ENCODE measurements at regions not wholly inside any gene's neighbourhood (a gene's known extent, or its start where the extent isn't known, plus 50 kb on each side); places are given as distances from the start of the nearest gene placed in this dataset.
"Not testable (repeated sequence)": the region's sequence is repeated elsewhere in the genome, so short reads cannot be mapped to it uniquely, and the experiment has no call there.

GRCh38 chr22:22751043-22751603, 106.7 kb downstream of the GGTLC2 start:
- no peak overlapping the region for H3K27ac Mint-ChIP-seq
- peaks cover 4% of the 10 kb centered on the region for H3K4me1 Mint-ChIP-seq (ENCODE audit: low read depth)
- H3K4me3 Mint-ChIP-seq (ENCODE audit: low read depth): no peak overlapping the region
- H3K36me3 Mint-ChIP-seq (ENCODE audit: low read depth): no peaks in the 10 kb centered on the region
- intact Hi-C loops (cut with micrococcal nuclease): no loop called here
- H3K9me3 Mint-ChIP-seq: no peaks in the 10 kb centered on the region
- H3K27me3 Mint-ChIP-seq (ENCODE audit: low read depth): peaks cover 3% of the 10 kb centered on the region
- no peak for DNase-seq (ENCODE audit: low spot score)

GRCh38 chr22:22752199-22752555, 107.8 kb downstream of the GGTLC2 start:
- DNase-seq (ENCODE audit: low spot score): no peak
- H3K27ac Mint-ChIP-seq: no peak overlapping the region
- H3K9me3 Mint-ChIP-seq: no peaks in the 10 kb centered on the region
- intact Hi-C loops (cut with micrococcal nuclease): no loop called here
- no peaks in the 10 kb centered on the region for H3K36me3 Mint-ChIP-seq (ENCODE audit: low read depth)
- peaks cover 4% of the 10 kb centered on the region for H3K4me1 Mint-ChIP-seq (ENCODE audit: low read depth)
- H3K27me3 Mint-ChIP-seq (ENCODE audit: low read depth): peaks cover 3% of the 10 kb centered on the region
- H3K4me3 Mint-ChIP-seq (ENCODE audit: low read depth): no peak overlapping the region

- no peak for DNase-seq (ENCODE audit: low spot score)
- Mint-ChIP-seq H3K9me3 (no peaks in the 10 kb centered on the region), H3K27ac (no peak overlapping the region), H3K27me3 (ENCODE audit: low read depth) (peaks cover 3% of the 10 kb centered on the region), H3K36me3 (ENCODE audit: low read depth) (no peaks in the 10 kb centered on the region), H3K4me1 (ENCODE audit: low read depth) (peaks cover 4% of the 10 kb centered on the region), H3K4me3 (ENCODE audit: low read depth) (no peak overlapping the region)
- intact Hi-C loops (cut with micrococcal nuclease): no loop called here
Measured at GRCh38 chr22:22752556-22753477, 108.4 kb downstream of the GGTLC2 start.

GRCh38 chr22:22753526-22754267, 109.3 kb downstream of the GGTLC2 start:
- Mint-ChIP-seq H3K4me1 (ENCODE audit: low read depth) (peaks cover 4% of the 10 kb centered on the region), H3K4me3 (ENCODE audit: low read depth) (no peak overlapping the region), H3K27ac (no peak overlapping the region), H3K36me3 (ENCODE audit: low read depth) (no peaks in the 10 kb centered on the region), H3K27me3 (ENCODE audit: low read depth) (no peaks in the 10 kb centered on the region), H3K9me3 (no peaks in the 10 kb centered on the region)
- intact Hi-C loops (cut with micrococcal nuclease): no loop called here
- peak; percentile 64 for DNase-seq (ENCODE audit: low spot score)

- H3K27ac Mint-ChIP-seq: no peak overlapping the region
- no peak for DNase-seq (ENCODE audit: low spot score)
- intact Hi-C loops (cut with micrococcal nuclease): no loop called here
- H3K4me3 Mint-ChIP-seq (ENCODE audit: low read depth): no peak overlapping the region
- H3K27me3 Mint-ChIP-seq (ENCODE audit: low read depth): no peaks in the 10 kb centered on the region
- no peaks in the 10 kb centered on the region for H3K9me3 Mint-ChIP-seq
- peaks cover 4% of the 10 kb centered on the region for H3K4me1 Mint-ChIP-seq (ENCODE audit: low read depth)
- no peaks in the 10 kb centered on the region for H3K36me3 Mint-ChIP-seq (ENCODE audit: low read depth)
Measured at GRCh38 chr22:22754268-22754657, 109.8 kb downstream of the GGTLC2 start.

GRCh38 chr22:22754961-22755777, 110.8 kb downstream of the GGTLC2 start:
- H3K27ac Mint-ChIP-seq: no peak overlapping the region
- H3K36me3 Mint-ChIP-seq (ENCODE audit: low read depth): no peaks in the 10 kb centered on the region
- DNase-seq (ENCODE audit: low spot score): no peak
- no peak overlapping the region for H3K4me3 Mint-ChIP-seq (ENCODE audit: low read depth)
- H3K27me3 Mint-ChIP-seq (ENCODE audit: low read depth): no peaks in the 10 kb centered on the region
- peaks cover 4% of the 10 kb centered on the region for H3K4me1 Mint-ChIP-seq (ENCODE audit: low read depth)
- intact Hi-C loops (cut with micrococcal nuclease): no loop called here
- no peaks in the 10 kb centered on the region for H3K9me3 Mint-ChIP-seq

GRCh38 chr22:22755778-22756100, 111.3 kb downstream of the GGTLC2 start:
- peaks cover 4% of the 10 kb centered on the region for H3K4me1 Mint-ChIP-seq (ENCODE audit: low read depth)
- no peak overlapping the region for H3K27ac Mint-ChIP-seq
- H3K36me3 Mint-ChIP-seq (ENCODE audit: low read depth): no peaks in the 10 kb centered on the region
- intact Hi-C loops (cut with micrococcal nuclease): no loop called here
- no peaks in the 10 kb centered on the region for H3K27me3 Mint-ChIP-seq (ENCODE audit: low read depth)
- no peaks in the 10 kb centered on the region for H3K9me3 Mint-ChIP-seq
- DNase-seq (ENCODE audit: low spot score): no peak
- no peak overlapping the region for H3K4me3 Mint-ChIP-seq (ENCODE audit: low read depth)

- Mint-ChIP-seq H3K4me1 (ENCODE audit: low read depth) (peaks cover 4% of the 10 kb centered on the region), H3K36me3 (ENCODE audit: low read depth) (no peaks in the 10 kb centered on the region), H3K27me3 (ENCODE audit: low read depth) (no peaks in the 10 kb centered on the region), H3K9me3 (no peaks in the 10 kb centered on the region), H3K4me3 (ENCODE audit: low read depth) (no peak overlapping the region), H3K27ac (no peak overlapping the region)
- no peak for DNase-seq (ENCODE audit: low spot score)
- intact Hi-C loops (cut with micrococcal nuclease): no loop called here
Measured at GRCh38 chr22:22756109-22756508, 111.7 kb downstream of the GGTLC2 start.

- H3K9me3 Mint-ChIP-seq; H3K27me3 Mint-ChIP-seq (ENCODE audit: low read depth); DNase-seq (ENCODE audit: low spot score); H3K27ac Mint-ChIP-seq; H3K36me3 Mint-ChIP-seq (ENCODE audit: low read depth); intact Hi-C loops (cut with micrococcal nuclease); H3K4me1 Mint-ChIP-seq (ENCODE audit: low read depth); H3K4me3 Mint-ChIP-seq (ENCODE audit: low read depth): not testable (repeated sequence)
Measured at GRCh38 chr22:22756551-22757201, 112.3 kb downstream of the GGTLC2 start.

- H3K4me1 Mint-ChIP-seq (ENCODE audit: low read depth); intact Hi-C loops (cut with micrococcal nuclease); DNase-seq (ENCODE audit: low spot score); H3K27me3 Mint-ChIP-seq (ENCODE audit: low read depth); H3K36me3 Mint-ChIP-seq (ENCODE audit: low read depth); H3K9me3 Mint-ChIP-seq; H3K4me3 Mint-ChIP-seq (ENCODE audit: low read depth); H3K27ac Mint-ChIP-seq: not testable (repeated sequence)
Measured at GRCh38 chr22:22758101-22758807, 113.8 kb downstream of the GGTLC2 start.

- no peaks in the 10 kb centered on the region for H3K9me3 Mint-ChIP-seq
- H3K27me3 Mint-ChIP-seq (ENCODE audit: low read depth): no peaks in the 10 kb centered on the region
- no peaks in the 10 kb centered on the region for H3K4me1 Mint-ChIP-seq (ENCODE audit: low read depth)
- H3K27ac Mint-ChIP-seq: no peak overlapping the region
- no peaks in the 10 kb centered on the region for H3K36me3 Mint-ChIP-seq (ENCODE audit: low read depth)
- intact Hi-C loops (cut with micrococcal nuclease): no loop called here
- no peak for DNase-seq (ENCODE audit: low spot score)
- no peak overlapping the region for H3K4me3 Mint-ChIP-seq (ENCODE audit: low read depth)
Measured at GRCh38 chr22:22759371-22759770, 115.0 kb downstream of the GGTLC2 start.
